HG02943 (cell line): ENCODE measurements at regions not wholly inside any gene's neighbourhood (a gene's known extent, or its start where the extent isn't known, plus 50 kb on each side); places are given as distances from the start of the nearest gene placed in this dataset.

Experiments used
- ATAC-seq: cut with Tn5 transposase; IDR thresholded peaks from one replicate; pipeline ENCODE4 v1.9.1; 2021; ENCODE audit warnings: mild to moderate bottlenecking, low read depth, moderate library complexity; ENCODE audit not compliant: unreplicated experiment

DNA sequence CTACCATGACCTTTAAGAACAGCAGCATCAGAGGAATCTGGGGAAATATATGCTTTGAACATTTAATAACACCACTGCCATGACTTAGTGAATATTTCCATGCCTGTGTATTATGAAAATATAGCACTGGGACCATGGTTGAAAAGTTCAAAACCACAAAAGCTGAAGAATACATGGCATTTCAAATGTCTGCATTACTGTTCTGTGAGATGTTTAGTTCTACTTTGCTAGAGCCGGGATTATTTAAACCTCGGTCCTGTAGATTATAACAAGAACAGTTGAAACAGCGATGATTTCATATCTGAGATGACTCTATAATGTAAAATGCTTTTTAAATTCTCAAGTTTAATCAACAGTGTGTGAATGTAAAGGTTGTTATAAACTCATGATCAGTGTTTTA, 126.7 kb upstream of the AGA start:
- no peak for ATAC-seq

DNA sequence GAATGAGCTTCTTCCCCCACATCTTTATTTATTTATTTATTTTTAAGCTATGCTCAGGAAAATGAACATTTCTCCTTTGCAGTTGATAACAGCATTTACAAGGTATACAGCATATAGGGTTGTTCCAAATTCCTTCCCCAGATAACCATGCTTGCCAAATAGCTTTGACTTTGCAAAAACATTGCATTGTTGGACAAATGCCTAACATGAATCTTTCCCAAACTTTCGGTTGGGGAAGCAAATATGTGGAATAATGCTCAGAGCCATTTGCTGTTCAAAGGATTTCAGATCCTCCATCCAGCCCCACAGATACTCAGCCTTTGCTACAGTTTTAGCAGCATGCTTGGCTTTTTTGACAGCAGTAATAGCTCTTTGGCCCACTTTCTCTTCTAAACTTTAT, 127.2 kb upstream of the AGA start:
- ATAC-seq, result no peak

DNA sequence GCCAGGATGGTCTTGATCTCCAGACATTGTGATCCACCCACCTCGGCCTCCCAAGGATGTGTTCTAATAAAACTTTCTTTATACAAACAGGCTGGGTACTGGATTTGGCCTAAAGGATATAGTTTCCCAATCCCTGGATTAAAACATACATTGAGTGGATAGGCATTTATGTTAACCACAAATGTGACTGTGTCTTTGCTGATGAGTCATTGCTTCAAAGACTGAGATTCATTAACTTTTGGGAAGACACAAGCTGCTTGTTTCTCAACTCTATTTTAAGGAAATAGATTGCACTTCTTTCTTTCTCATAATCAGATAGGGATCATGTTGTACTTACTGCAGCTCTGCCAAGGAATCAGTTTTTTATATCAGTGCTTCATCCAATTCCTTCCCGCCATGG, 131.3 kb upstream of the AGA start:
- no peak for ATAC-seq

DNA sequence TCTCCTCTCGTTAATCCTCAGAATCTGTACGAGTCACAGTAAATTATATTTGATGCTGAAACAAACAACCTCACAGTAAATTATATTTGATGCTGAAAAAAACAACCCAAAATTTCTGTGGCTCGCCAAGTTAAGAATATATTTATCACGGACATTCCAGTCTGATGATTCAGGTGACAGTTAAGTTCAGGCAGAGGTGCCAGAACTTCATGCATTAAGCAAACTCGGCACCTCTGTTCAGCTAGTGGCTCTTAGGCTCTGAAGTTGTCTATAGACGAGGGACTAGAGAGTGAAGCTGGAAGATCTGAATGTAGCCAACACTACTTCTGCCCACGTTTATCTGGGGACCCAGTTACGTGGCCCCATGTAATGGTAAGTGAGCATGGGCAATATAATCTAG, 132.2 kb upstream of the AGA start:
- no peak for ATAC-seq

DNA sequence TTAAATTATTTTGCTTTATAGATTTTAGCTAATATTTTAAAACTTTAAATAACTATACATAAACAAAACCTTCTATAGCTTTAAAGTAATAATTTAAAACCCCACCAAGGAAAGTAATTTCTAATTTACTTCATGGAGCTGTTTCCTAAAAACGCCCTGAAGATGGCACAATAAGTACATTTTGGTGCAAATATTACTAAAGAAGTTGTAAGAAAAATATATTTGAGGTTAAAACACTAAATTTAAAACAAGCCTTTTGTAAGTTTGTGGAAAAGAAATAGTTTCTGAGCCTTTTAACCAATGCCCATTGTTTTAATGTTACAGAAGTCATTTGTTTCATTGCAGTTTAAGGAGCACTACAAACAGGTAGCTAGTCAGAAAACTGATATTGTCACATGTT, 137.4 kb upstream of the AGA start:
- no peak for ATAC-seq

DNA sequence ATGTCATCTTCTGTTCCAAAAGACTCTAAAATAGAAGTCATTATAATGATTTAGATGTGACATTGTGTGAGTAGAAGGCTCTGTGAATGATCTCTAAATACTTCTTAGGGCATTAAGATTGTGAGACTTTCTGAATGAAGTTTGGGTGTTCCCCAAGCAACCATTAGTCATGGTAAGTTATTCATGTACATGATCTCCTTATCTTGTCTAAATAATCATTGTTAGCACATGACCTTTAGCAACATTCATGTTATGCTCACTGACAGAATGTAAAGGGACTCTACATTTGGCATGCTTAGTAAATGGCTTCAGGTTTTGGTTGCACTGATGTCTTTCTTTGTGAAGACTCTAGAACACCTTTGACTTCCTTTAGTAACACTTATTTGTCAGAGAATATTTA, 140.8 kb upstream of the AGA start:
- no peak for ATAC-seq

DNA sequence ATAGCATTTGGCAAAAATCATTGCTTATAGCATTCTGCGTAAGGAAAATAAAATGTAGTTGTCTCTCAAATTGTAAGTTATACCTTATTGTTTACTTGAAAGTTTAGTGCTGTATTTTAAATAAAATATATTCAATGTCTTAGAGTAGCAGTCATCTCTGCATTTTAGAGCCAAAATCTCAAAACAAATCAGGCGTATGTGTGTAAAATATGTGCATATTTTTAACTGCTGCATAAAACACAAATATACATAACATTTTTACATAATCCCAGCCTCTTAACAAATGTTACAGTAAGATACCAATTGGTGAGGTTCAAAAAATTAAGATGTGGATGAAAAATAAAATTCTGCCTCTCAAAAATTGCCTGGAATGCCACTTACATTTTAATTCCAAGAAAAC, 145.8 kb upstream of the AGA start:
- no peak for ATAC-seq

DNA sequence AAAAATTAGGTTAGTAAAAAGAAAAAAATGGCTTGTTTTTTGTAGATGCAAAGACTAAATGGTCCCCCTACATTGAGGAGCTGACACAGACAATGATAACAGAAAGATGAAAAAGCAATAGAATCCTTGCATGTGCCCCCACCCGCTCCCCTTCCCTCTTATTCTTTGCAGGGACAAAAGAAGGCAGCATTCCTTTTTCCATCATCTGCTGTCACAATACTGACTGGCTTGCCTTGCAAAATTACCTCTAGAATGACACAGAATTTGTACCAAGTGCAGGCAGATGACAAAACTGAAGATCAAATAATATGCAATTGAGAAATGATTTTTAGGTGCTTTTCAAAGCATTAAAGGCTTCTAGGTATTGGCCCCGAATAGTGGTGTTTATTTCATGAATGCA, 153.1 kb upstream of the AGA start:
- no peak for ATAC-seq

DNA sequence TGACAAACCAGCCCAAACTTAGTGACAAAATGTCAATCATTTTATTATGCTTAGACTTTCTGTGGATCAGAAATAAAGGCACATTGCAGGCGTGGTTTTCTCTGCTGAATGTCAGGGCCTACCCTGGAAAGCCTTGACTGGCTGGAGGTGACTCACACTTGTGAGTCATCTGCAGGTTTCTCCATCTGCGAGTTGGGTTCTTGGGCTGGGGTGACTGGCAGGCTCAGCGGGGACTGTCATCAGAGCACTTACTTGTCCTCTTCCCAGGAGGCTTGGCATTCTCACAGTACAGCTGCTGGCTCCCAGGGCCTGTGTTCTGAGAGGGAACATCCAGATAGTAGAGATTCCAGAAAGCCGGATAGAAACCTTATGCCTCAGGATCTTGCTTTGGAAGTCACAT, 153.8 kb upstream of the AGA start:
- ATAC-seq, result no peak

DNA sequence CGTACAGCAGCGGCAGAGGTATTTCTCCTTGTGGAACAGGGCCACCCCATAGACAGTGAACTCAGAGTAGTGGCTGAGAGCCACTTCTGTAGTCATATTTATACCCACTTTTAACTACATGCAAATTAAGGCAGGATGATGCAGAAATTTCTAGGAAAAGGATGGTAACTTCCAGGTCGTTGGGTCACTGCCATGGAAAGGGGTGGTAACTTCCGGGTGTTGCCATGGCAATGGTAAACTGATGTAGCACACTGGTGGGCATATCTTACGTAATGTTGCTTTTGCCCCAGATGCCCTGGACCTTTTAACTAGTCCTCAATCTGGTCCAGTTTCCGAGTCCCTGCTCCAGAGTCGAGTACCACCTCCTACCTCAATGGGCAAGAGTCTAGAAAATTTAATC, 154.8 kb upstream of the AGA start:
- no peak for ATAC-seq

DNA sequence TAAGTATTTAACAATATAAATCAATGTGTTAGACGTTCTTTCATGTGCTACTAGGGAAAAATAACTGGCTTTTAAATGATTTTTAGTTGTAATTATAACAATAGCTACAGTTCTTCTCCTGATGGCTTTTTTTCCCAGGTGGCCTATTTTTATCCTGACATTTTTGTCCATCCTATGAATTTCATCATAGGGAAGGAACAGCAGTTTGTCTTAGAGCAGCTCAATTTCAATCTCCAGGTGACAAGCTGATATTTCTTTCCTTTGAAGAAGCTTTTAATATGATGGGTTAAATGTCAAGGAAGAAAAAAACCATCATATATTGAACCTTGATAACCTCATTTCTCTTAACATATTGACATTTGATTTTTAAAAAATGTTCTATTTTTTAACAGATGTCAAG, 163.0 kb upstream of the AGA start:
- ATAC-seq, result no peak

DNA sequence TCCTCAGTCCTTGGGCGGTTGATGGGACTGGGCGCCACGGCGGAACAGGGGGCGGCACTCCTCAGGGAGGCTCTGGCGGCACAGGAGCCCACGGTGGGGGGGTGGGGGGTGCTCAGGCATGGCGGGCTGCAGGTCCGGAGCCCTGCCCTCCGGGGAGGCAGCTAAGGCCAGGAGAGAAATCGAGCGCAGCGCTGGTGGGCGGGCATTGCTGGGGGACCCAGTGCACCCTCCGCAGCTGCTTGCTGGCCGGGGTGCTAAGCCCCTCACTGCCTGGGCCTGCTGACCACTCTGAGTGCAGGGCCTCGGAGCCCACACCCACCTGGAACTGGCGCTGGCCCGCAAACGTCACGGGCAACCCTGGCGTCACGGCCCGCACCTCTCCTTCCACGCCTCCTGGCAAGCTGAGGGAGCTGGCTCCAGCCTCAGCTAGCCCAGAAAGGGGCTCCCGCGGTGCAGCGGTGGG, 164.9 kb upstream of the AGA start:
- ATAC-seq, result no peak

DNA sequence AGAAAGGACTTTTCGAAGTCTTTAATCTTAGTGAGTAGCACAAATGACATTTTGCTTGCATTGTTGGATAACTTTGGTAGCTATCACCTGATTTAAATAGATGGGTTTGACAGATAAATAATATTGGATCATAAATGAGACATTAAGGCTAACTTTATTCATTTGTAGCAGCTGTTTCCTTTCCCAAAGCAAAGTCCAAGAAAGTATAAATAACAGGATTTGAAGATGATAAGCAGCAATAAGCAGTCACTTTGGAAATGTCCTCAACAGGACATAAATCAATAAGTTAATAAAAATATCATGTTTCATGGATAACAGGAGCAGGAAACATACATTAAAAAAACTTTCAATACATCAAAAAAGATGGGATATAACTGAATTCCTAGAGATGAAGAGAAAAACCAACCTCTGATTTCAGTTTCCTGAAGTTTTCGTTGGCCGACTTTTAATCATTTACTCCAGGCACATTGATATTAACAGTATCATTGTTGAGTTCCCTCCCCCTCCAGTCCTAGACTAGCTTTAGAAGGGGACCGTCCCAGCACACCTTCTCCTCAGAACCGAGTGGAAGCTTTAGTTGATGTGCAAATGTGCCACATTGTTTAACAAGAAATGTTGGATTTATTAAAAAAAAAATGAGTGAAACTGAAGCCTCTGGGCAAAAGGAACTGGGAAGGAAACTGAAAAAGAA, 169.9 kb upstream of the AGA start:
- ATAC-seq, result no peak

DNA sequence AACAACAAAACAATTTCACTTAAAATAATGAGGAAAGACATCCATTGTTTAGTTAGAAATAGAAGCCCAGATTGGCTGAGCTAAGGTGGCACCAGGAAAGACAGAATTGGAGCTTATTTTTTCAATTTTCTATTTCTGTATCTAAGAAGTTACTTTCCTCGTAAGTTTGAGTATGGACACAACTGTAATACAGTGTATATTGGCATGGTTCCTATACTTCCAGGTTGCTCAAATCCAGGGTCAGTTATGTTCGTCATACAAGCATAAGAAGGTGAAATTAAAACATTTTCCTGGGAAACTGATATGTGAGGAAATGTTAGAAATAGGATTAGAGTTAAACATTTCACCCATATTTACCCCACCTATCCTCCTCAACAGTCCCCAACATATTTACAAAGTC, 170.4 kb upstream of the AGA start:
- ATAC-seq, result no peak

DNA sequence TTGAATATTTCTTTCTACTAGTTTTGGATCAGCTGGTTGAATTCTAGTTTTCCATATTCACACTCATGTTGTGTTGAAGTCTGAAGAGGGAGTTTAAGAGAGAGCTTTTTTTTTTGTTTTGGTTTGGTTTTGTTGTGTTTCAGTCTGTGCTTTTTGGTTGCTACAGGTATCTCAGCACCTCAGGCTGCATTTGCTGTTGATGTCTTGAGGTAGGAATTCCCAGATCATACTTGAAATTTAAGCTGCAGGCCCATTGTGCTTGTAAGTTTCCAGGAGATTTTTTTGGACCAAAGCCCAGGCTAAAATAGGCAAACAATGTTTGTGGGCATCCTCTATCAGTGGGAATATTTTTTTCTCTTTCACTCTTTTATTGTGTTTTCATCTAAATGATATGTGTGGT, 190.2 kb upstream of the AGA start:
- no peak for ATAC-seq

DNA sequence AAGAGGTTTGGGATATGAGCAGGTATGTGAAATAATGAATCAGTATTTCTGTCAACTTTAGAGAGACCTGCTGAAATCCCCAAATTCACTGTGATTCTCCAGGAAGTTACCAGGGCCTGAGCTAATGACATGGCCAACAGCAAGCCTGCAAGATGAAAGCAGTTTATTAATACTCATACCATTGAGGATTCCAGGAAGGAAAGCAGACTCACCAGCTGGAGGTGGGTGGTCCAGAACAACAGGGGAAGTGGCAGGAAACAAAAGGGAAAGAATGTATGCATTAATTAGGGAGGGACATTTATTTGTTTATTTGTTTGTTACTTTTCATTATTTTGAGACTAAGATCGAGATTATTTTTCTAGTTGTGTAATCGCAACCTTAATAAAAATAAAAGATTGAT, 196.6 kb upstream of the AGA start:
- ATAC-seq, result no peak

DNA sequence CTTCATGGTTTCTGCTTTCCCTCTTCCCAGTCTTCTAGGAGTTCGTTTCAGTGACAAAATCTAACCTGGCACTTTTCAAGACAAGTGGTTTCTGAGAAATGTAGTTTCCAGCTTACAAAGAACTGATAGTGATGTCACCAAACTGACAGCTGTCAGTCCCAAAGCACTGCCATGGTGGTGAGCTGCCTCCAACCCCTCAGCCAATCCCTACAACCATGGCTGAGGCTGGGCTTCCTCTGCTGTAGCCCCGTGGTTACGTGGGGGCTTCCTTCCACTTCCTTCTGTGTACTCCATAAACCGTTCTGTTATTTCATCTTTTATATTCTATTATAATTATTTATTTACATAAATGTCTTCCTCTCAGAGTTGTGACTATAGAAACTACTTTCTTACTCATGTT, 198.6 kb upstream of the AGA start:
- no peak for ATAC-seq

DNA sequence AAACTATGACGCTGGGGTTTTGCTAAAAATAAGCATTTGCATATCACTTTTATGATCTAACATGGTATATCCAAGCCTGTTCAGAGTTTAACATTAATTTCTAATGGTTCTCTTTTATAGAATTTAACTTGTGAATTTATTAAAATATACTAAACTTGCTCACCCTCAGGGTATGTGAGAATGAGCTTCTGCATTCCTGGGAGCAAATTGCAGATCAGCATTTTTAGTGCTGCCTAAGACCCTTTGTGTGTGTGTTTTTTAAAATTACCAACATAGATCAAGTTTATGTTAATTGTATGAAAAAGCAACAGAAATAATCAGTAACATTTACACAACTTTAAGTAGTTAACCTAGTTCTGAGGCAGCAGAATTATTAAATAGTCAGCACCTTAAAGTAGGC, 218.0 kb upstream of the AGA start:
- ATAC-seq, result no peak

DNA sequence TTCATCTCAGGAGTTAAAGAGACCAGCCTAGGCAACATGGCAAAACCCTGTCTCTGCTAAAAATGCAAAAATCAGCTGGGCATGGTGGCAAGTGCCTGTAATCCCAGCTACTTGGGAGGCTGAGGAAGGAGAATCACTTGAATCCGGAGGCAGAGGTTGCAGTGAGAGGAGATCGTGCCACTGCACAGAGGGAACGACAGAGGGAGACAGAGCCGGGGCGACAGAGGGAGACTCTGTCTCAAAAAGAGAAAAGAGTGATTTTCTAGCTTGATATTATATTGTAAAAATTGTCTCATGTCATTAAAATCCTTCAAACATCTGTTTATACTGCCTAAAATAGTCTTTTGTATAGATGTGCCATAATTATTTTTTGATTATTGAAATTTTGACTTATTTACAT, 225.4 kb upstream of the AGA start:
- ATAC-seq, result no peak

DNA sequence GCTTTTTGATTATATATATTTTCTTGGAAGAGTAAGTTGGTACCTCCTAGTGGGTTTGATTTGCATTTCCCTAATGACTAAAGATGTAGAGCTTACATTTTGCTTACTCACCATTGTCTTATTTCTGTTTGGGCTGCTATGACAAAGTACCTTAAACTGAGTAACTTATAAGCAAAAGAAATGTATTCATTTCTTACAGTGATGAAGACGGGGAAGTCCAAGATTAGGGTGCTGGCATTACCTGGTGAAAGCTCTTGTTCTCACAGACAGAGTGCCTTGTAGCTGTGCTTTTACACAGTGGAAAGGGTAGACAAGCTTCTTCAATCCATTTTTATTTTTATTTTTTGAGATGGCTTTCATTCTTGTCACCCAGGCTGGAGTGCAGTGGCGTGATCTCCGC, 229.2 kb upstream of the AGA start:
- ATAC-seq, result no peak

DNA sequence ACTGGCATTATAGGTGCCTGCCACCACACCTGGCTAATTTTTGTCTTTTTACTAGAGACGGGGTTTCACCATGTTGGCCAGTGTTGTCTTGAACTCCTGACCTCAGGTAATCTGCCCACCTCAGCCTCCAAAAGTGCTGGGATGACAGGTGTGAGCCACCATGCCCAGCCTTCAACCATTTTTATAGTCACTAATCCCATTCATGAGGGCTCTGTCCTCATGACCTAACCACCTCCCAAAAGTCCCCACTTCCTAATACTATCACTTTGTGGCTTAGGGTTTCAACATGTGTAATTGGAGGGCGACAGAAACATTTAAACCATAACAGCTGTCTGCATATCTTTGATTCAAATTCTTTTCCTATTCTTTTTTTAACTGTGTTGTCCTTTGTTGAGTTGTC, 229.6 kb upstream of the AGA start:
- no peak for ATAC-seq

DNA sequence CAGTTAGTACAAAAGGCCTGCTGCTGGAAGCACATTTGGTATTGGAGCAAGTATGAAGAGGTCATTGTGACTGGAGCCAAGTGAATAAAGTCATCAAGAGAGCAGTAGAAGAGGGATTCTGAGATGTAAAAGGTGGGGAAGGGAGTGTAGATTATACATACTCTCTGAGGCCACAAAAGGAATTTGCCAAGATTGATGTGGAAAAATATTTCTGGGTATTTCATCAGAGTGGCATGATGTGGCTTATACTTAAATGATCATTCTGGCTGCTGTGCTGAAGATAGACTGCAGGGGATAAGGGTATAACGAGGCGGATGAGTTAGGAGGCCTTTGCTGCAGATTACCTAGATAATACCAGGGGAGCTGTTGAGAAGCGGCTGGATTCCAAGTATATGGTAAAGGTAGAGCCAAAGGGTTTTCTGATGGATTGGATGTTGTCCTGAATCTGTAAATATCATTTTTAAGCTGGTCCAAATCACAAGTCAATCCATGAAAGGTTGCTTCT, 231.8 kb upstream of the AGA start:
- ATAC-seq, result no peak

DNA sequence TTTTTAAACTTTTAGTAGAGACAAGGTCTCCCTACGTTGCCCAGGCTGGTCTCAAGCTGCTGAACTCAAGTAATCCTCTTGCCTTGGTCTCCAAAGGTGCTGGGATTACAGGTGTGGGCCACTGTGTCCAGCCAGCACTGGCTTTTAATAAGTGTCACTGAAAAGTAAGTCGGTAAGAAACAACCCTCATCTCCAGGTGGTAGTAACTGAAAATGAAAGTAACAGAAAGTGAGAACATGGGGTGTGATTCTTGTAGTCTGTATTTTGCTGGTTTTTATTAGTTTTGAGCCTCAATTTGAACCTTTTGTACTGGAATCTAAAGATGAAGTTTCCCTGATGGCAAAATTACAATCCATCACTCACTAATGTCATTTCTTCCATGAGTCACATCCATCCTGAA, 238.1 kb upstream of the AGA start:
- no peak for ATAC-seq
